ENCODE measurements at regions not wholly inside any gene's neighbourhood (a gene's known extent, or its start where the extent isn't known, plus 50 kb on each side); places are given as distances from the start of the nearest gene placed in this dataset.

- Histone ChIP-seq H3K9me3 (ENCODE audit: low read depth) (no peaks in the 10 kb centered on the region), H3K9ac (no peak overlapping the region), H3K27ac (no peak overlapping the region), H3K4me2 (no peak overlapping the region), H3K4me1 (no peaks in the 10 kb centered on the region), H3K36me3 (no peaks in the 10 kb centered on the region), H2AFZ (replicated peaks) (no peak overlapping the region), H3K79me2 (ENCODE audit: low read depth) (no peaks in the 10 kb centered on the region), H3K27me3 (no peaks in the 10 kb centered on the region), H3K4me3 (no peak overlapping the region), H4K20me1 (ENCODE audit: low read depth) (no peaks in the 10 kb centered on the region), H3F3A (ENCODE audit: low read depth) (no peaks in the 10 kb centered on the region)
- H3K36me3 Mint-ChIP-seq: no peaks in the 10 kb centered on the region
- no peaks in the 10 kb centered on the region for H3K9me3 Mint-ChIP-seq
- H3K4me1 Mint-ChIP-seq: no peaks in the 10 kb centered on the region
- no peak overlapping the region for H3K4me3 Mint-ChIP-seq
- no peak for TF ChIP-seq EZH2phosphoT487 (IDR thresholded peaks at IDR 0.05)
- TF ChIP-seq EZH2 (IDR thresholded peaks at IDR 0.05): no peak
- no peak for TF ChIP-seq CTCF (IDR thresholded peaks at IDR 0.05)
- no peak for DNase-seq (ENCODE audit: low spot score)
- H3K27ac Mint-ChIP-seq: no peak overlapping the region
- peaks cover 2% of the 10 kb centered on the region for H3K27me3 Mint-ChIP-seq (ENCODE audit: insufficient read depth, low read depth)
Observed at GRCh38 chr10:1847361-1847760, 110.0 kb upstream of the ADARB2 start.

- no peaks in the 10 kb centered on the region for H3K36me3 ChIP-seq
- Mint-ChIP-seq H3K4me1 (no peaks in the 10 kb centered on the region), H3K4me3 (no peak overlapping the region), H3K27ac (no peak overlapping the region), H3K27me3 (ENCODE audit: insufficient read depth, low read depth) (peaks cover 5% of the 10 kb centered on the region), H3K36me3 (no peaks in the 10 kb centered on the region), H3K9me3 (no peaks in the 10 kb centered on the region)
- no peak for DNase-seq (ENCODE audit: low spot score)
- no peak for TF ChIP-seq CTCF (IDR thresholded peaks at IDR 0.05)
- no peak for TF ChIP-seq EZH2phosphoT487 (IDR thresholded peaks at IDR 0.05)
- no peaks in the 10 kb centered on the region for H3K9me3 ChIP-seq (ENCODE audit: low read depth)
- no peaks in the 10 kb centered on the region for H3K79me2 ChIP-seq (ENCODE audit: low read depth)
- no peaks in the 10 kb centered on the region for H3K4me1 ChIP-seq
- no peak overlapping the region for H3K27ac ChIP-seq
- H4K20me1 ChIP-seq (ENCODE audit: low read depth): no peaks in the 10 kb centered on the region
- H3K27me3 ChIP-seq: no peaks in the 10 kb centered on the region
- no peaks in the 10 kb centered on the region for H3F3A ChIP-seq (ENCODE audit: low read depth)
- H3K4me3 ChIP-seq: no peak overlapping the region
- H3K4me2 ChIP-seq: no peak overlapping the region
- no peak overlapping the region for H2AFZ ChIP-seq (replicated peaks)
- no peak overlapping the region for H3K9ac ChIP-seq
Observed at GRCh38 chr10:1846032-1846431, 108.7 kb upstream of the ADARB2 start.

- no peaks in the 10 kb centered on the region for H3K79me2 ChIP-seq (ENCODE audit: low read depth)
- Mint-ChIP-seq H3K27me3 (ENCODE audit: insufficient read depth, low read depth) (peaks cover 2% of the 10 kb centered on the region), H3K4me3 (no peak overlapping the region), H3K9me3 (no peaks in the 10 kb centered on the region), H3K27ac (no peak overlapping the region), H3K4me1 (no peaks in the 10 kb centered on the region), H3K36me3 (no peaks in the 10 kb centered on the region)
- H3F3A ChIP-seq (ENCODE audit: low read depth): no peaks in the 10 kb centered on the region
- DNase-seq (ENCODE audit: low spot score): no peak
- H2AFZ ChIP-seq (replicated peaks): no peak overlapping the region
- H3K27ac ChIP-seq: no peak overlapping the region
- H3K4me2 ChIP-seq: no peak overlapping the region
- no peaks in the 10 kb centered on the region for H3K4me1 ChIP-seq
- H4K20me1 ChIP-seq (ENCODE audit: low read depth): no peaks in the 10 kb centered on the region
- TF ChIP-seq EZH2 (IDR thresholded peaks at IDR 0.05): no peak
- no peak for TF ChIP-seq CTCF (IDR thresholded peaks at IDR 0.05)
- no peak for TF ChIP-seq EZH2phosphoT487 (IDR thresholded peaks at IDR 0.05)
- no peaks in the 10 kb centered on the region for H3K36me3 ChIP-seq
- no peaks in the 10 kb centered on the region for H3K9me3 ChIP-seq (ENCODE audit: low read depth)
- no peak overlapping the region for H3K4me3 ChIP-seq
- H3K9ac ChIP-seq: no peak overlapping the region
- H3K27me3 ChIP-seq: no peaks in the 10 kb centered on the region
Observed at GRCh38 chr10:1841759-1842158, 104.4 kb upstream of the ADARB2 start.

GRCh38 chr10:1829712-1830111 is 92.4 kb upstream of the ADARB2 start:
- Histone ChIP-seq H3K36me3 (no peaks in the 10 kb centered on the region), H3F3A (ENCODE audit: low read depth) (no peaks in the 10 kb centered on the region), H3K4me3 (no peak overlapping the region), H3K79me2 (ENCODE audit: low read depth) (no peaks in the 10 kb centered on the region), H3K4me1 (peaks cover 3% of the 10 kb centered on the region), H3K9me3 (ENCODE audit: low read depth) (no peaks in the 10 kb centered on the region), H3K27me3 (no peaks in the 10 kb centered on the region), H3K9ac (no peak overlapping the region), H2AFZ (replicated peaks) (no peak overlapping the region), H3K27ac (no peak overlapping the region), H3K4me2 (no peak overlapping the region), H4K20me1 (ENCODE audit: low read depth) (no peaks in the 10 kb centered on the region)
- no peak overlapping the region for H3K27ac Mint-ChIP-seq
- no peaks in the 10 kb centered on the region for H3K4me1 Mint-ChIP-seq
- no peak overlapping the region for H3K4me3 Mint-ChIP-seq
- H3K9me3 Mint-ChIP-seq: no peaks in the 10 kb centered on the region
- no peak for TF ChIP-seq CTCF (IDR thresholded peaks at IDR 0.05)
- no peak for TF ChIP-seq EZH2 (IDR thresholded peaks at IDR 0.05)
- TF ChIP-seq EZH2phosphoT487 (IDR thresholded peaks at IDR 0.05): no peak
- H3K27me3 Mint-ChIP-seq (ENCODE audit: insufficient read depth, low read depth): peaks cover 2% of the 10 kb centered on the region
- no peaks in the 10 kb centered on the region for H3K36me3 Mint-ChIP-seq
- no peak for DNase-seq (ENCODE audit: low spot score)
